Upper lobe of left lung (tissue), 6 donors: ENCODE measurements at regions not wholly inside any gene's neighbourhood (a gene's known extent, or its start where the extent isn't known, plus 50 kb on each side); places are given as distances from the start of the nearest gene placed in this dataset.

Experiments used
- ATAC-seq, 2 donors: fragments of 200-7000 bp; cut with Tn5 transposase; one replicate each; pipeline ENCODE4 v1.9.1; 2022; ENCODE audit warnings: mild to moderate bottlenecking in 2 of 2, moderate library complexity in 2 of 2; ENCODE audit not compliant: low FRiP score in 2 of 2
- DNase-seq, 2 donors: peaks; one replicate each; pipeline ENCODE4 v3.0.0-alpha.2; 2019 to 2020
- H3K27ac ChIP-seq, 4 donors: fragments of 200-600 bp; sonication (generic); one replicate each; pipeline ENCODE4 v1.5.1; 2016 to 2019
- H3K27me3 ChIP-seq, 4 donors: fragments of 200-600 bp; sonication (generic); one replicate each; pipeline ENCODE4 v1.5.1; 2017 to 2019
- H3K36me3 ChIP-seq, 4 donors: fragments of 200-600 bp; sonication (generic); one replicate each; pipeline ENCODE4 v1.5.1; 2016 to 2019
- H3K4me1 ChIP-seq, 4 donors: fragments of 200-600 bp; sonication (generic); one replicate each; pipeline ENCODE4 v1.5.1; 2018 to 2019
- H3K4me3 ChIP-seq, 4 donors: fragments of 200-600 bp; sonication (generic); one replicate each; pipeline ENCODE4 v1.5.1; 2017 to 2019; ENCODE audit warnings: mild to moderate bottlenecking in 2 of 4, moderate library complexity in 1 of 4
- H3K9me3 ChIP-seq, 4 donors: fragments of 200-600 bp; sonication (generic); one replicate each; pipeline ENCODE4 v1.5.1; 2018 to 2019
- EP300 ChIP-seq, 4 donors: sonication (generic); formaldehyde crosslinking; IDR thresholded peaks; one replicate each; pipeline ENCODE4 v1.5.1; 2017; ENCODE audit warnings: antibody characterized with exemption in 4 of 4, control low read depth in 2 of 4
- POLR2A ChIP-seq, 4 donors: fragments of 450-650 bp; IDR thresholded peaks; one replicate each; pipeline ENCODE4 v1.5.1; 2016 to 2017; ENCODE audit warnings: antibody characterized with exemption in 4 of 4, mild to moderate bottlenecking in 2 of 4
- POLR2AphosphoS5 ChIP-seq, 2 donors: sonication (generic); formaldehyde crosslinking; IDR thresholded peaks; one replicate each; pipeline ENCODE4 v1.5.1; 2017; ENCODE audit warnings: antibody characterized with exemption in 2 of 2
- WGBS, 2 donors: methylation state at CpG; one replicate each; pipeline ENCODE4 v1.1.5; 2017 to 2018; 5-methylcytosine and 5-hydroxymethylcytosine counted together
- TF ChIP-seq, protein P1 (sequence below), 6 experiments: fragments of 450-650 bp in 4 of 6; fragments of 200-600 bp in 2 of 6; sonication (generic) in 2 of 6; IDR thresholded peaks; one replicate each; pipeline ENCODE4 v1.5.1; 2016 to 2019; ENCODE audit warnings: antibody characterized with exemption in 6 of 6
- donor health status: DM: no; HTN: no; CAD: no; lungs with moderate emphysema.
- donor health status: DM: no; HTN: yes; CAD: no; lungs with severe emphysema.

GRCh38 chr2:6043238-6043637 lies 351.1 kb downstream of the SOX11 start:
- H3K36me3 ChIP-seq, result no peaks in the 10 kb centered on the region
- H3K9me3 ChIP-seq, result no peaks in the 10 kb centered on the region
- no peaks in the 10 kb centered on the region for H3K4me1 ChIP-seq
- no peak overlapping the region for H3K4me3 ChIP-seq
- no peak overlapping the region for H3K27ac ChIP-seq
- no peaks in the 10 kb centered on the region for H3K27me3 ChIP-seq
- ATAC-seq (no peak), DNase-seq (no peak)
- 89 to 92% methylated on average over 5 to 9 of the region's 9 CpGs for WGBS, 2 donors
- TF ChIP-seq, protein P1, sequence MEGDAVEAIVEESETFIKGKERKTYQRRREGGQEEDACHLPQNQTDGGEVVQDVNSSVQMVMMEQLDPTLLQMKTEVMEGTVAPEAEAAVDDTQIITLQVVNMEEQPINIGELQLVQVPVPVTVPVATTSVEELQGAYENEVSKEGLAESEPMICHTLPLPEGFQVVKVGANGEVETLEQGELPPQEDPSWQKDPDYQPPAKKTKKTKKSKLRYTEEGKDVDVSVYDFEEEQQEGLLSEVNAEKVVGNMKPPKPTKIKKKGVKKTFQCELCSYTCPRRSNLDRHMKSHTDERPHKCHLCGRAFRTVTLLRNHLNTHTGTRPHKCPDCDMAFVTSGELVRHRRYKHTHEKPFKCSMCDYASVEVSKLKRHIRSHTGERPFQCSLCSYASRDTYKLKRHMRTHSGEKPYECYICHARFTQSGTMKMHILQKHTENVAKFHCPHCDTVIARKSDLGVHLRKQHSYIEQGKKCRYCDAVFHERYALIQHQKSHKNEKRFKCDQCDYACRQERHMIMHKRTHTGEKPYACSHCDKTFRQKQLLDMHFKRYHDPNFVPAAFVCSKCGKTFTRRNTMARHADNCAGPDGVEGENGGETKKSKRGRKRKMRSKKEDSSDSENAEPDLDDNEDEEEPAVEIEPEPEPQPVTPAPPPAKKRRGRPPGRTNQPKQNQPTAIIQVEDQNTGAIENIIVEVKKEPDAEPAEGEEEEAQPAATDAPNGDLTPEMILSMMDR (IDR thresholded peaks at IDR 0.05), result no peak
- TF ChIP-seq POLR2AphosphoS5 (IDR thresholded peaks at IDR 0.05), result no peak
- no peak for TF ChIP-seq EP300 (IDR thresholded peaks at IDR 0.05)
- TF ChIP-seq POLR2A (IDR thresholded peaks at IDR 0.05), result no peak

DNA sequence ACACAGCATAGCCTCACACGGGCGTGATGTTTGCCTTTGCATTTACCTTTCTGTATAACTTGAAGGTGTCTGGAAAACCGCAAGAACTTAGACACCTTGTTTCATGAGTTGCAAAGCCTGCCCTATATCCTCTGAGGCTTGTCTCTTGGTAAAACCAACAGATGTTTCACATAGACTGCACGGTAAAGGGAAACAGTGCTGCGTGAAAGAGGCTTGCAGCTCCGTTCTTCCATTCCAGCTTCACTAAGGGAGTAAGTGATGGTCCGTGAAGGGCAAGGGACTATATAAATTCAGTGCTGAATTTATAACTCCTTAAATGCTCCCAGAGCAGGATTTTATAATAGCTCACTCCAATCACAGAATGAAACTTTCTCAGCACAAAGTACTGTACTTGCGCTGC lies 360.5 kb downstream of the SOX11 start:
- TF ChIP-seq EP300 (IDR thresholded peaks at IDR 0.05) (no peak), POLR2AphosphoS5 (IDR thresholded peaks at IDR 0.05) (no peak)
- TF ChIP-seq, protein P1 (IDR thresholded peaks at IDR 0.05), result no peak
- DNase-seq (no peak), ATAC-seq (no peak)
- no peaks in the 10 kb centered on the region for H3K27me3 ChIP-seq
- H3K4me1 ChIP-seq, result no peaks in the 10 kb centered on the region
- WGBS, 2 donors, result 77 to 78% methylated on average over 8 of the region's 8 CpGs
- H3K36me3 ChIP-seq, result no peaks in the 10 kb centered on the region
- H3K9me3 ChIP-seq, result no peaks in the 10 kb centered on the region
- no peak overlapping the region for H3K4me3 ChIP-seq
- H3K27ac ChIP-seq, result no peak overlapping the region

GRCh38 chr2:6053743-6054142 lies 361.6 kb downstream of the SOX11 start:
- ATAC-seq, result no peak
- Histone ChIP-seq H3K27me3 (no peaks in the 10 kb centered on the region), H3K4me3 (no peak overlapping the region), H3K9me3 (no peaks in the 10 kb centered on the region), H3K4me1 (no peaks in the 10 kb centered on the region), H3K27ac (no peak overlapping the region), H3K36me3 (no peaks in the 10 kb centered on the region)
- no peak for DNase-seq
- WGBS, 2 donors, result 64 to 74% methylated on average over 5 of the region's 5 CpGs
- TF ChIP-seq POLR2AphosphoS5 (IDR thresholded peaks at IDR 0.05), result no peak
- TF ChIP-seq EP300 (IDR thresholded peaks at IDR 0.05), result no peak
- TF ChIP-seq, protein P1 (IDR thresholded peaks at IDR 0.05), result no peak
- no peak for TF ChIP-seq POLR2A (IDR thresholded peaks at IDR 0.05)

GRCh38 chr2:6054161-6054671 lies 362.0 kb downstream of the SOX11 start:
- DNase-seq, result no peak
- WGBS, 2 donors, result 26 to 41% methylated on average over 6 to 7 of the region's 7 CpGs
- no peaks in the 10 kb centered on the region for H3K27me3 ChIP-seq
- no peak overlapping the region for H3K27ac ChIP-seq
- H3K36me3 ChIP-seq, result no peaks in the 10 kb centered on the region
- H3K9me3 ChIP-seq, result no peaks in the 10 kb centered on the region
- H3K4me3 ChIP-seq, result no peak overlapping the region
- H3K4me1 ChIP-seq, result no peaks in the 10 kb centered on the region
- TF ChIP-seq POLR2A (IDR thresholded peaks at IDR 0.05) (no peak), POLR2AphosphoS5 (IDR thresholded peaks at IDR 0.05) (no peak), EP300 (IDR thresholded peaks at IDR 0.05) (no peak)
- TF ChIP-seq, protein P1 (IDR thresholded peaks at IDR 0.05), result no peak
- ATAC-seq, result no peak

- WGBS, 2 donors, result 79 to 88% methylated on average over 5 of the region's 5 CpGs
- no peaks in the 10 kb centered on the region for H3K27me3 ChIP-seq
- DNase-seq, result no peak
- no peak overlapping the region for H3K4me3 ChIP-seq
- ATAC-seq, result no peak
- TF ChIP-seq POLR2AphosphoS5 (IDR thresholded peaks at IDR 0.05) (no peak), POLR2A (IDR thresholded peaks at IDR 0.05) (no peak)
- TF ChIP-seq, protein P1 (IDR thresholded peaks at IDR 0.05), result no peak
- no peaks in the 10 kb centered on the region for H3K9me3 ChIP-seq
- H3K4me1 ChIP-seq, result no peaks in the 10 kb centered on the region
- H3K27ac ChIP-seq, result no peak overlapping the region
- no peaks in the 10 kb centered on the region for H3K36me3 ChIP-seq
These were observed 368.9 kb downstream of the SOX11 start for GRCh38 chr2:6060992-6061663.
